B cell (primary cell): ENCODE measurements at regions not wholly inside any gene's neighbourhood (a gene's known extent, or its start where the extent isn't known, plus 50 kb on each side); places are given as distances from the start of the nearest gene placed in this dataset.

Experiments
- EZH2 ChIP-seq: IDR thresholded peaks from 2 replicates; pipeline ENCODE4 v1.6.1; 2012; ENCODE audit warnings: borderline replicate concordance, low read depth, mild to moderate bottlenecking, moderate library complexity, low read length; ENCODE audit not compliant: insufficient read depth, poor library complexity, severe bottlenecking
- TF ChIP-seq, protein P1 (sequence below): fragments of 200-600 bp; IDR thresholded peaks from one replicate; pipeline ENCODE4 v1.8.0; 2022; ENCODE audit warnings: antibody characterized with exemption, mild to moderate bottlenecking

DNA sequence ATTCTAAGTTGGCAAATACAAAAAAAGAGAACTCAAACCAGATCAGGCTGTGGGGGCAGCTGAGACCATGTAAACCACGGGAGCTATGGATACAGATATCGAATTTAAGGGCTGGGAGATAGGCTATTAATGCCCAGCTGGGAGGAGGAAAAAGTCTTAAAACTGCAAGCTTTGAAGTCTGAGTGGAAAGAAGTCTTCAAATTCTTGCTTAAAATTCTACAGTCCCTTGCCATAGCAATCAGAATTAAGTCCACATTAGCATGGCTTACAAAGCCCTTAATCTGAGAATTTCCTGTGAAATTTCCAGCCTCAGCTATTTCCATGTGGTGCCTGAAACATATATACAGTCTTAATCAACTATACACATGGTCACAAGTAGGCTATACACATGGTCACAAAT, 465.0 kb upstream of the HSF2 start:
- TF ChIP-seq EZH2, result no peak
- TF ChIP-seq, protein P1, sequence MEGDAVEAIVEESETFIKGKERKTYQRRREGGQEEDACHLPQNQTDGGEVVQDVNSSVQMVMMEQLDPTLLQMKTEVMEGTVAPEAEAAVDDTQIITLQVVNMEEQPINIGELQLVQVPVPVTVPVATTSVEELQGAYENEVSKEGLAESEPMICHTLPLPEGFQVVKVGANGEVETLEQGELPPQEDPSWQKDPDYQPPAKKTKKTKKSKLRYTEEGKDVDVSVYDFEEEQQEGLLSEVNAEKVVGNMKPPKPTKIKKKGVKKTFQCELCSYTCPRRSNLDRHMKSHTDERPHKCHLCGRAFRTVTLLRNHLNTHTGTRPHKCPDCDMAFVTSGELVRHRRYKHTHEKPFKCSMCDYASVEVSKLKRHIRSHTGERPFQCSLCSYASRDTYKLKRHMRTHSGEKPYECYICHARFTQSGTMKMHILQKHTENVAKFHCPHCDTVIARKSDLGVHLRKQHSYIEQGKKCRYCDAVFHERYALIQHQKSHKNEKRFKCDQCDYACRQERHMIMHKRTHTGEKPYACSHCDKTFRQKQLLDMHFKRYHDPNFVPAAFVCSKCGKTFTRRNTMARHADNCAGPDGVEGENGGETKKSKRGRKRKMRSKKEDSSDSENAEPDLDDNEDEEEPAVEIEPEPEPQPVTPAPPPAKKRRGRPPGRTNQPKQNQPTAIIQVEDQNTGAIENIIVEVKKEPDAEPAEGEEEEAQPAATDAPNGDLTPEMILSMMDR, result no peak
